Fibroblast of lung (primary cell): ENCODE measurements at regions not wholly inside any gene's neighbourhood (a gene's known extent, or its start where the extent isn't known, plus 50 kb on each side); places are given as distances from the start of the nearest gene placed in this dataset.

Experiments
- DNase-seq, 2 donors: peaks; one replicate each; pipeline versions ENCODE4 v3.0.0 to v3.0.0-alpha.2; 2010; ENCODE audit warnings: low read depth in 2 of 2
- H2AFZ ChIP-seq: 2 replicates; pipeline ENCODE4 v1.5.1; 2012; ENCODE audit warnings: low read length, control low read depth, inconsistent platforms
- H3K27ac ChIP-seq: 2 replicates; pipeline ENCODE4 v1.5.1; 2011; ENCODE audit warnings: low read length, control low read depth; ENCODE audit not compliant: insufficient read depth
- H3K27me3 ChIP-seq: 2 replicates; pipeline ENCODE4 v1.5.1; 2011; ENCODE audit warnings: mild to moderate bottlenecking, low read length; ENCODE audit not compliant: control insufficient read depth, insufficient read depth
- H3K36me3 ChIP-seq: 2 replicates; pipeline ENCODE4 v1.5.1; 2011; ENCODE audit warnings: low read length; ENCODE audit not compliant: control insufficient read depth, insufficient read depth
- H3K4me1 ChIP-seq: 2 replicates; pipeline ENCODE4 v1.5.1; 2011; ENCODE audit warnings: low read length; ENCODE audit not compliant: control insufficient read depth, insufficient read depth; ENCODE audit errors: extremely low read depth
- H3K4me2 ChIP-seq: 2 replicates; pipeline ENCODE4 v1.5.1; 2011; ENCODE audit warnings: low read length, control low read depth; ENCODE audit not compliant: insufficient read depth; ENCODE audit errors: extremely low read depth
- H3K4me3 ChIP-seq, 4 experiments: fragments of 200-600 bp in 1 of 4; sonication (generic) in 1 of 4; replicated peaks in 1 of 4; 2 replicates each; pipeline ENCODE4 v1.5.1; 2011 to 2016; ENCODE audit warnings: low read length in 4 of 4, low read depth in 3 of 4, mild to moderate bottlenecking in 3 of 4, control low read depth in 2 of 4, inconsistent platforms in 1 of 4, mixed read lengths in 1 of 4; ENCODE audit not compliant: insufficient read depth in 1 of 4; ENCODE audit errors: control extremely low read depth in 1 of 4
- H3K79me2 ChIP-seq: 2 replicates; pipeline ENCODE4 v1.5.1; 2012; ENCODE audit warnings: mild to moderate bottlenecking, low read length, inconsistent platforms; ENCODE audit not compliant: control insufficient read depth, insufficient read depth
- H3K9ac ChIP-seq: 2 replicates; pipeline ENCODE4 v1.5.1; 2011; ENCODE audit warnings: mild to moderate bottlenecking, low read length, control low read depth; ENCODE audit not compliant: insufficient read depth
- H3K9me3 ChIP-seq: 2 replicates; pipeline ENCODE4 v1.5.1; 2012; ENCODE audit warnings: low read depth, low read length; ENCODE audit not compliant: control insufficient read depth, insufficient read depth
- H4K20me1 ChIP-seq: 2 replicates; pipeline ENCODE4 v1.5.1; 2011; ENCODE audit warnings: low read length; ENCODE audit not compliant: control insufficient read depth, insufficient read depth; ENCODE audit errors: extremely low read depth
- EZH2 ChIP-seq: IDR thresholded peaks from 2 replicates; pipeline ENCODE4 v1.5.1; 2012; ENCODE audit warnings: low read length, control low read depth, mild to moderate bottlenecking; ENCODE audit errors: missing control alignments
- TF ChIP-seq, protein P1 (sequence below), 2 donors: IDR thresholded peaks in 1 of 2; conservative IDR thresholded peaks in 1 of 2; 1 replicate in 1 of 2; 2 replicates in 1 of 2; pipeline ENCODE4 v1.5.1; 2011 to 2012; ENCODE audit warnings: low read length in 2 of 2, control low read depth in 1 of 2, inconsistent platforms in 1 of 2, low read depth in 1 of 2, mild to moderate bottlenecking in 1 of 2

DNA sequence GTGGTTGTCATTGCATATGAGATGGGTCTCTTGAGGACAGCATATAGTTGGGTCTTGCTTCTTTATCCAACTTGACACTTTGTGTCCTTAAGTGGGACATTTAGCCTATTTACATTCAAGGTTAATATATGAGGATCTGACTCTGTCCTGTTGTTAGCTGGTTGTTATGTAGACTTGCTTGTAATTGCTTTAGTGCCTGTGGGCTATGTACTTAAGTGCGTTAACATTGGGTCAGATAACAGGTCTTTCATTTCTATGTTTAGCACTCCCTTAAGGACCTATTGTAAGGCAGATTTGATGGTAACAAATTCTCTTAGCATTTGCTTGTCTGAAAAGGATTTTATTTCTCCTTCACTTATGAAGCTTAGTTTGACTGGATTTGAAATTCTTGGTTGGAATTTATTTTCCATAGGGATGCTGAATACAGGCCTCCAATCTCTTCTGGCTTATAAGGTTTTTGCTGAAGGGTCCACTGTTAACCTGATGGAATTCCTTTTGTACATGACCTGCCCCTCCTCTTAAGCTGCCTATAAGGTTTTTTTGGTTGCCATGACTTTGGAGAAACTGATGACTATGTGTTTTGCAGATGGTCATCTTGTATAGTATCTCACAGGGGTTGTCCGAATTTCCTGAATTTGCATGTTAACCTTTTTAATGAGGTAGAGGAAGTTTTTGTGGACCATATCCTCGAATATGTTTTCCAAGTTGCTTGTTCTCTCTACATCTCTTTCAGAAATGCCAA is 162.0 kb downstream of the NKX6-1 start:
- H4K20me1 ChIP-seq = no peaks in the 10 kb centered on the region
- H3K27me3 ChIP-seq = no peaks in the 10 kb centered on the region
- no peak overlapping the region for H3K4me3 ChIP-seq
- no peak for TF ChIP-seq EZH2
- TF ChIP-seq, protein P1, sequence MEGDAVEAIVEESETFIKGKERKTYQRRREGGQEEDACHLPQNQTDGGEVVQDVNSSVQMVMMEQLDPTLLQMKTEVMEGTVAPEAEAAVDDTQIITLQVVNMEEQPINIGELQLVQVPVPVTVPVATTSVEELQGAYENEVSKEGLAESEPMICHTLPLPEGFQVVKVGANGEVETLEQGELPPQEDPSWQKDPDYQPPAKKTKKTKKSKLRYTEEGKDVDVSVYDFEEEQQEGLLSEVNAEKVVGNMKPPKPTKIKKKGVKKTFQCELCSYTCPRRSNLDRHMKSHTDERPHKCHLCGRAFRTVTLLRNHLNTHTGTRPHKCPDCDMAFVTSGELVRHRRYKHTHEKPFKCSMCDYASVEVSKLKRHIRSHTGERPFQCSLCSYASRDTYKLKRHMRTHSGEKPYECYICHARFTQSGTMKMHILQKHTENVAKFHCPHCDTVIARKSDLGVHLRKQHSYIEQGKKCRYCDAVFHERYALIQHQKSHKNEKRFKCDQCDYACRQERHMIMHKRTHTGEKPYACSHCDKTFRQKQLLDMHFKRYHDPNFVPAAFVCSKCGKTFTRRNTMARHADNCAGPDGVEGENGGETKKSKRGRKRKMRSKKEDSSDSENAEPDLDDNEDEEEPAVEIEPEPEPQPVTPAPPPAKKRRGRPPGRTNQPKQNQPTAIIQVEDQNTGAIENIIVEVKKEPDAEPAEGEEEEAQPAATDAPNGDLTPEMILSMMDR (conservative IDR thresholded peaks at IDR 0.05 in 1 of 2, IDR thresholded peaks at IDR 0.05 in 1 of 2; ENCODE audit: low read depth in 1 of 2, low read length in 2 of 2) = no peak
- H3K79me2 ChIP-seq = no peaks in the 10 kb centered on the region
- no peak overlapping the region for H3K9ac ChIP-seq
- no peaks in the 10 kb centered on the region for H3K36me3 ChIP-seq
- no peak overlapping the region for H2AFZ ChIP-seq
- H3K9me3 ChIP-seq = no peaks in the 10 kb centered on the region
- H3K4me1 ChIP-seq = no peaks in the 10 kb centered on the region
- no peak overlapping the region for H3K27ac ChIP-seq
- no peak overlapping the region for H3K4me2 ChIP-seq
- DNase-seq = no peak

DNA sequence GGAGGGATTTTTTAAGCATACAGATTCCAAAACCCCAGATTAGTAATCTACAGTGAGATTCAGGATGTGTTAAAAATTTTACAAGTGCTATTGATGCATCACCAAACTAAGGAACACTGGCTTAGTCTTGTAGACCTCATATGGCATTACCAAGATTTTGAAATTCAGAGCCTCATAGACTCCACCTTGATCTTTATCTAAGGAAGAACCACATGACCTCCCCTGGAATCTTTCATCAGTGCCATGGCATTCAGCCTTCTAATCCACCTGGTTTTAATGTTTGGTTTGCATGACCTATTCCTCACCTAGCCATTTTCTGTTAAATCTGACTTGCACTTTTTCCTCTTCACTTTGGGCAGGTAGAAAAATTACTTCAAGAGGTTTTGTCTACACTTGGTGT is 171.6 kb downstream of the NKX6-1 start:
- H3K79me2 ChIP-seq = no peaks in the 10 kb centered on the region

DNA sequence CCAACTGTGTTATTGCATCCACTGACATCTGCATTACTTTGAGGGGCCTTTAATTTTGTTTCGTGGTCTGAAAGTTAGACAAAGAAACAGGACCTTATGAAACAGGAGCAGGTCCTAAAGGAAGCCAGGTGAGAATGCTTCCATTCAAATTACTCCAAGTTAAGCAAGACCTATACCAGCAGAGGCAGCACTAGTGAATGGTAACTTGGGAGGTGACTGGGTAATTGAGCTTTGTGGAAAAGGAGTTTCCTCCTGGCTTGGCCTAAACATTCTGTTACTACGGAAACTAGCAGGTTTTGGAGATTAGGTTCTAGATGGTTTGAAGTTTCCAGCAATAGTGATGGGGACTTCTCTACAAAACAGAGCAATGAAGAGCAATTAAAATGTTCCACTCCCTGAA is 173.5 kb downstream of the NKX6-1 start:
- DNase-seq = no peak
- no peak overlapping the region for H2AFZ ChIP-seq

More for the DNA sequence above, 171.6 kb downstream of the NKX6-1 start:
- H2AFZ ChIP-seq = no peak overlapping the region
- no peaks in the 10 kb centered on the region for H3K36me3 ChIP-seq
- no peak for DNase-seq
- no peak overlapping the region for H3K27ac ChIP-seq
- no peaks in the 10 kb centered on the region for H3K4me1 ChIP-seq
- no peak overlapping the region for H3K9ac ChIP-seq
- no peak for TF ChIP-seq EZH2
- TF ChIP-seq, protein P1 (conservative IDR thresholded peaks at IDR 0.05 in 1 of 2, IDR thresholded peaks at IDR 0.05 in 1 of 2; ENCODE audit: low read depth in 1 of 2, low read length in 2 of 2) = no peak
- H3K4me2 ChIP-seq = no peak overlapping the region
- no peaks in the 10 kb centered on the region for H3K27me3 ChIP-seq
- H3K4me3 ChIP-seq = no peak overlapping the region
- H3K9me3 ChIP-seq = no peaks in the 10 kb centered on the region
- no peaks in the 10 kb centered on the region for H4K20me1 ChIP-seq

More for the DNA sequence above, 173.5 kb downstream of the NKX6-1 start:
- no peaks in the 10 kb centered on the region for H3K4me1 ChIP-seq
- H3K79me2 ChIP-seq = no peaks in the 10 kb centered on the region
- H3K4me2 ChIP-seq = no peak overlapping the region
- TF ChIP-seq EZH2 = no peak
- TF ChIP-seq, protein P1 (conservative IDR thresholded peaks at IDR 0.05 in 1 of 2, IDR thresholded peaks at IDR 0.05 in 1 of 2; ENCODE audit: low read depth in 1 of 2, low read length in 2 of 2) = no peak
- no peak overlapping the region for H3K9ac ChIP-seq
- H3K4me3 ChIP-seq = no peak overlapping the region
- no peak overlapping the region for H3K27ac ChIP-seq
- H3K9me3 ChIP-seq = no peaks in the 10 kb centered on the region
- no peaks in the 10 kb centered on the region for H4K20me1 ChIP-seq
- H3K36me3 ChIP-seq = no peaks in the 10 kb centered on the region
- no peaks in the 10 kb centered on the region for H3K27me3 ChIP-seq
